Activated CD4-positive, alpha-beta T cell treated with anti-CD3 and anti-CD28 coated beads, Interleukin-2, amount 50 U/mL, for 16 hours (primary cell): ENCODE measurements at regions not wholly inside any gene's neighbourhood (a gene's known extent, or its start where the extent isn't known, plus 50 kb on each side); places are given as distances from the start of the nearest gene placed in this dataset.

Experiments
- DNase-seq: peaks from one replicate; pipeline ENCODE4 v3.0.0-alpha.2; 2020

GRCh38 chr2:80852079-80852807 lies 547.7 kb upstream of the LRRTM1 start:
- no peak for DNase-seq

- DNase-seq, result no peak
These were observed 526.3 kb upstream of the LRRTM1 start for GRCh38 chr2:80830891-80831290.

GRCh38 chr2:80822999-80823398 lies 518.4 kb upstream of the LRRTM1 start:
- no peak for DNase-seq

- no peak for DNase-seq
These were observed 510.7 kb upstream of the LRRTM1 start for GRCh38 chr2:80815259-80815658.

- DNase-seq, result no peak
These were observed 482.0 kb upstream of the LRRTM1 start for GRCh38 chr2:80786584-80786983.

- DNase-seq, result no peak
These were observed 474.2 kb upstream of the LRRTM1 start for GRCh38 chr2:80778704-80779103.

GRCh38 chr2:80748592-80748991 lies 444.0 kb upstream of the LRRTM1 start:
- DNase-seq, result no peak

- DNase-seq, result no peak
These were observed 432.5 kb upstream of the LRRTM1 start for GRCh38 chr2:80737047-80737446.

- DNase-seq, result no peak
These were observed 420.4 kb upstream of the LRRTM1 start for GRCh38 chr2:80725001-80725400.

GRCh38 chr2:80722803-80723202 lies 418.3 kb upstream of the LRRTM1 start:
- no peak for DNase-seq

GRCh38 chr2:80719607-80720006 lies 415.1 kb upstream of the LRRTM1 start:
- DNase-seq, result no peak

- DNase-seq, result no peak
These were observed 410.9 kb upstream of the LRRTM1 start for GRCh38 chr2:80715433-80715832.

GRCh38 chr2:80711915-80712314 lies 407.4 kb upstream of the LRRTM1 start:
- no peak for DNase-seq

GRCh38 chr2:80706951-80707350 lies 402.4 kb upstream of the LRRTM1 start:
- no peak for DNase-seq

GRCh38 chr2:80706541-80706940 lies 402.0 kb upstream of the LRRTM1 start:
- no peak for DNase-seq

- DNase-seq, result no peak
These were observed 399.0 kb upstream of the LRRTM1 start for GRCh38 chr2:80703532-80703931.

- no peak for DNase-seq
These were observed 396.4 kb upstream of the LRRTM1 start for GRCh38 chr2:80700961-80701360.
